ENCODE measurements at regions not wholly inside any gene's neighbourhood (a gene's known extent, or its start where the extent isn't known, plus 50 kb on each side); places are given as distances from the start of the nearest gene placed in this dataset.

GRCh38 chr9:88742483-88742882, 207.5 kb downstream of the NXNL2 start:
- no TSS peak for BruUV-seq (replicated peaks)
- Mint-ChIP-seq H3K36me3 (ENCODE audit: insufficient read depth, unreplicated experiment) (no peaks in the 10 kb centered on the region), H3K4me1 (ENCODE audit: insufficient read depth, unreplicated experiment) (peaks cover 26% of the 10 kb centered on the region), H3K27me3 (ENCODE audit: insufficient read depth, unreplicated experiment) (no peaks in the 10 kb centered on the region), H3K27ac (ENCODE audit: low read depth, unreplicated experiment) (peak overlapping the region; percentile 40), H3K9me3 (ENCODE audit: unreplicated experiment) (peaks cover 7% of the 10 kb centered on the region), H3K4me3 (ENCODE audit: unreplicated experiment) (no peak overlapping the region)
- POLR2A ChIA-PET, result interaction anchor here (0.8 to 1.2 kb wide), 3 partner anchors 13 to 85 kb away, joined by 3 to 7 read pairs (median 3); no protein-coding TSS in a partner anchor
- TF ChIP-seq CTCF (IDR thresholded peaks at IDR 0.05; ENCODE audit: unreplicated experiment), result no peak
- DNase-seq (ENCODE audit: unreplicated experiment), result peak; percentile 92
- CTCF ChIA-PET, result no interaction called here
- intact Hi-C loops (cut with micrococcal nuclease), result no loop called here

GRCh38 chr9:88742905-88743304, 207.9 kb downstream of the NXNL2 start:
- Mint-ChIP-seq H3K36me3 (ENCODE audit: insufficient read depth, unreplicated experiment) (no peaks in the 10 kb centered on the region), H3K9me3 (ENCODE audit: unreplicated experiment) (peaks cover 7% of the 10 kb centered on the region), H3K4me3 (ENCODE audit: unreplicated experiment) (no peak overlapping the region), H3K4me1 (ENCODE audit: insufficient read depth, unreplicated experiment) (peaks cover 30% of the 10 kb centered on the region), H3K27ac (ENCODE audit: low read depth, unreplicated experiment) (peak overlapping the region; percentile 40), H3K27me3 (ENCODE audit: insufficient read depth, unreplicated experiment) (no peaks in the 10 kb centered on the region)
- CTCF ChIA-PET, result interaction anchor here (0.6 kb wide), 1 partner anchor 270 kb away, joined by 4 read pairs; no protein-coding TSS in a partner anchor
- POLR2A ChIA-PET, result interaction anchor here (0.8 to 1.2 kb wide), 3 partner anchors 13 to 86 kb away, joined by 3 to 7 read pairs (median 3); no protein-coding TSS in a partner anchor
- intact Hi-C loops (cut with micrococcal nuclease), result no loop called here
- no peak for DNase-seq (ENCODE audit: unreplicated experiment)
- BruUV-seq (replicated peaks), result no TSS peak
- no peak for TF ChIP-seq CTCF (IDR thresholded peaks at IDR 0.05; ENCODE audit: unreplicated experiment)

- no peak for TF ChIP-seq CTCF (IDR thresholded peaks at IDR 0.05; ENCODE audit: unreplicated experiment)
- ChIA-PET POLR2A (interaction anchor here (0.9 kb wide), 1 partner anchor 11 kb away, joined by 4 read pairs; no protein-coding TSS in a partner anchor), CTCF (interaction anchor here (0.5 to 0.6 kb wide), 2 partner anchors 48 to 135 kb away, joined by 3 read pairs; no protein-coding TSS in a partner anchor)
- Mint-ChIP-seq H3K27ac (ENCODE audit: low read depth, unreplicated experiment) (no peak overlapping the region), H3K36me3 (ENCODE audit: insufficient read depth, unreplicated experiment) (no peaks in the 10 kb centered on the region), H3K4me1 (ENCODE audit: insufficient read depth, unreplicated experiment) (peaks cover 48% of the 10 kb centered on the region), H3K4me3 (ENCODE audit: unreplicated experiment) (no peak overlapping the region), H3K9me3 (ENCODE audit: unreplicated experiment) (peaks cover 7% of the 10 kb centered on the region), H3K27me3 (ENCODE audit: insufficient read depth, unreplicated experiment) (no peaks in the 10 kb centered on the region)
- no peak for DNase-seq (ENCODE audit: unreplicated experiment)
- BruUV-seq (replicated peaks), result no TSS peak
- intact Hi-C loops (cut with micrococcal nuclease), result no loop called here
Observed at GRCh38 chr9:88745276-88746001, 210.5 kb downstream of the NXNL2 start.

- CTCF ChIA-PET, result interaction anchor here (0.6 kb wide), 1 partner anchor 134 kb away, joined by 3 read pairs; no protein-coding TSS in a partner anchor
- Mint-ChIP-seq H3K4me1 (ENCODE audit: insufficient read depth, unreplicated experiment) (peaks cover 48% of the 10 kb centered on the region), H3K27ac (ENCODE audit: low read depth, unreplicated experiment) (no peak overlapping the region), H3K4me3 (ENCODE audit: unreplicated experiment) (no peak overlapping the region), H3K9me3 (ENCODE audit: unreplicated experiment) (peaks cover 7% of the 10 kb centered on the region), H3K36me3 (ENCODE audit: insufficient read depth, unreplicated experiment) (no peaks in the 10 kb centered on the region), H3K27me3 (ENCODE audit: insufficient read depth, unreplicated experiment) (no peaks in the 10 kb centered on the region)
- no peak for TF ChIP-seq CTCF (IDR thresholded peaks at IDR 0.05; ENCODE audit: unreplicated experiment)
- intact Hi-C loops (cut with micrococcal nuclease), result no loop called here
- peak; percentile 91 for DNase-seq (ENCODE audit: unreplicated experiment)
- POLR2A ChIA-PET, result interaction anchor here (0.7 to 1.2 kb wide), 3 partner anchors 10 to 25 kb away, joined by 3 to 4 read pairs (median 3); no protein-coding TSS in a partner anchor
- no TSS peak for BruUV-seq (replicated peaks)
Observed at GRCh38 chr9:88746029-88746742, 211.2 kb downstream of the NXNL2 start.
